ENCODE measurements at regions not wholly inside any gene's neighbourhood (a gene's known extent, or its start where the extent isn't known, plus 50 kb on each side); places are given as distances from the start of the nearest gene placed in this dataset.

GRCh38 chr10:2556883-2557282 lies 510.5 kb upstream of the PFKP start:
- no peaks in the 10 kb centered on the region for H4K20me1 ChIP-seq (ENCODE audit: insufficient read depth, low read length)
- no peaks in the 10 kb centered on the region for H3K9me1 ChIP-seq (ENCODE audit: insufficient read depth, low read length)
- no peak for TF ChIP-seq MAZ (IDR thresholded peaks at IDR 0.05; ENCODE audit: borderline replicate concordance, low read depth, low read length)
- TF ChIP-seq CTCF (conservative IDR thresholded peaks at IDR 0.05; ENCODE audit: low read depth, low read length), result no peak
- TF ChIP-seq BHLHE40 (IDR thresholded peaks at IDR 0.05; ENCODE audit: low read depth, low read length), result no peak
- TF ChIP-seq NFE2L2 (IDR thresholded peaks at IDR 0.05; ENCODE audit: low read depth, low read length), result no peak
- TF ChIP-seq ELK1 (IDR thresholded peaks at IDR 0.05; ENCODE audit: borderline replicate concordance, low read depth, low read length), result no peak
- TF ChIP-seq USF2 (IDR thresholded peaks at IDR 0.05; ENCODE audit: low read depth, low read length), result no peak
- no peak for TF ChIP-seq RCOR1 (IDR thresholded peaks at IDR 0.05; ENCODE audit: insufficient replicate concordance, low read length)
- no peak for TF ChIP-seq SMC3 (IDR thresholded peaks at IDR 0.05; ENCODE audit: low read depth, low read length)
- TF ChIP-seq POLR2A (IDR thresholded peaks at IDR 0.05; ENCODE audit: low read depth, low read length), result no peak
- no peak for TF ChIP-seq MXI1 (IDR thresholded peaks at IDR 0.05; ENCODE audit: borderline replicate concordance, low read depth, low read length)
- TF ChIP-seq FOS (IDR thresholded peaks at IDR 0.05; ENCODE audit: low read depth, low read length), result no peak
- TF ChIP-seq CHD1 (IDR thresholded peaks at IDR 0.05; ENCODE audit: low read depth, low read length), result no peak
- no peak for TF ChIP-seq MAFK (IDR thresholded peaks at IDR 0.05; ENCODE audit: low read depth, low read length)
- no peak for TF ChIP-seq CEBPB (IDR thresholded peaks at IDR 0.05; ENCODE audit: low read depth, low read length)
- TF ChIP-seq RFX5 (IDR thresholded peaks at IDR 0.05; ENCODE audit: low read depth, low read length), result no peak
- no peak for TF ChIP-seq RAD21 (IDR thresholded peaks at IDR 0.05; ENCODE audit: low read length)
- no CpG with 5 or more reads among the region's 1 CpG for WGBS, 2 experiments (ENCODE audit: extremely low coverage in 2 of 2, insufficient read length in 1 of 2)
- H2AK5ac ChIP-seq (ENCODE audit: low read depth, low read length), result no peak overlapping the region
- no peak overlapping the region for H3K4ac ChIP-seq (ENCODE audit: low read depth, low read length)
- intact Hi-C loops (cut with micrococcal nuclease) (no loop called here), dilution Hi-C loops (cut with HindIII; ENCODE audit: low sequenced_read_pairs, unreplicated experiment) (no loop called here), in situ Hi-C loops (cut with MboI; ENCODE audit: low sequenced_read_pairs) (no loop called here)
- H4K91ac ChIP-seq (ENCODE audit: insufficient read depth, low read depth, low read length), result no peak overlapping the region
- no peak overlapping the region for H2AFZ ChIP-seq (replicated peaks; ENCODE audit: low read length, poor library complexity)
- H3K9me3 ChIP-seq (ENCODE audit: control insufficient read depth, insufficient read depth, low read length), result peaks cover 8% of the 10 kb centered on the region; the same call in 1 of the 2 replicates
- BruUV-seq (replicated peaks), result no TSS peak
- H2AK9ac ChIP-seq (replicated peaks; ENCODE audit: low read depth, low read length, poor library complexity), result no peak overlapping the region
- H2BK120ac ChIP-seq (ENCODE audit: low read depth, low read length), result no peak overlapping the region
- no peak overlapping the region for H3K56ac ChIP-seq (ENCODE audit: extremely low read depth, insufficient read depth, low read length)
- H3K79me1 ChIP-seq (ENCODE audit: low read depth in 1 of 2, low read length in 2 of 2), result no peaks in the 10 kb centered on the region
- H2BK15ac ChIP-seq (ENCODE audit: low read depth, low read length), result no peak overlapping the region
- H3K27me3 ChIP-seq (ENCODE audit: control insufficient read depth, insufficient read depth, low read length), result no peaks in the 10 kb centered on the region
- H4K5ac ChIP-seq (ENCODE audit: low read depth, low read length), result no peak overlapping the region
- H3K4me3 ChIP-seq (ENCODE audit: insufficient read depth, low read depth, low read length), result no peak overlapping the region
- POLR2A ChIA-PET (ENCODE audit: unreplicated experiment), result no interaction called here
- no peak overlapping the region for H3K9ac ChIP-seq (ENCODE audit: low read depth, low read length)
- no peak overlapping the region for H3K4me2 ChIP-seq (ENCODE audit: low read depth, low read length)
- H3K18ac ChIP-seq (ENCODE audit: low read depth, low read length), result no peak overlapping the region
- no peak overlapping the region for H4K8ac ChIP-seq (ENCODE audit: low read depth in 2 of 2, low read length in 2 of 2)
- H3K23ac ChIP-seq (ENCODE audit: low read depth, low read length), result no peak overlapping the region
- H2BK5ac ChIP-seq (ENCODE audit: low read depth, low read length, poor library complexity, severe bottlenecking), result no peak overlapping the region
- H3K14ac ChIP-seq (replicated peaks; ENCODE audit: low read depth, low read length), result no peak overlapping the region
- no peak overlapping the region for H3K27ac ChIP-seq (ENCODE audit: insufficient read depth, low read length)
- no peaks in the 10 kb centered on the region for H3K4me1 ChIP-seq (ENCODE audit: control insufficient read depth, insufficient read depth, low read length)
- no peak for DNase-seq
- CTCF ChIA-PET, result no interaction called here
- ATAC-seq (ENCODE audit: low read depth), result no peak
- no peak overlapping the region for H2BK20ac ChIP-seq (ENCODE audit: low read depth, low read length)
- no peaks in the 10 kb centered on the region for H3K36me3 ChIP-seq (ENCODE audit: control insufficient read depth, insufficient read depth, low read length)
